Panc1 (cell line): ENCODE measurements at regions not wholly inside any gene's neighbourhood (a gene's known extent, or its start where the extent isn't known, plus 50 kb on each side); places are given as distances from the start of the nearest gene placed in this dataset.
"Not testable (repeated sequence)": the region's sequence is repeated elsewhere in the genome, so short reads cannot be mapped to it uniquely, and the experiment has no call there.

Experiments used
- ATAC-seq: fragments of 200-7000 bp; cut with Tn5 transposase; 2 replicates; pipeline ENCODE4 v1.9.1; 2020; ENCODE audit warnings: mild to moderate bottlenecking, moderate library complexity
- BruUV-seq: library from RNA; stranded (reverse); fragments of 400-500 nt; replicated peaks from 2 replicates; lab custom pipeline; 2021; lab: Mats Ljungman, UMichigan
- CTCF ChIA-PET: fragments of 300-600 bp; sonication (Branson Sonifier 250); formaldehyde crosslinking; loops from one replicate; lab custom pipeline; 2022; ENCODE audit warnings: antibody characterized with exemption; lab: Charles Lee
- POLR2A ChIA-PET: fragments of 300-600 bp; sonication (Branson Sonifier 250); formaldehyde crosslinking; loops from one replicate; lab custom pipeline; 2022; ENCODE audit warnings: antibody characterized with exemption; lab: Charles Lee
- DNase-seq: peaks from one replicate; pipeline ENCODE4 v3.0.0-alpha.2; 2010; ENCODE audit warnings: low read depth, low spot score
- H3K27ac ChIP-seq: 2 replicates; pipeline ENCODE4 v1.5.1; 2011; ENCODE audit warnings: mild to moderate bottlenecking, low read length, inconsistent platforms
- H3K27me3 ChIP-seq: fragments of 200-500 bp; sonication (Bioruptor generic); 2 replicates; pipeline ENCODE4 v1.6.0; 2014; ENCODE audit warnings: low read length, inconsistent platforms; ENCODE audit not compliant: control insufficient read depth, insufficient read depth
- H3K36me3 ChIP-seq: fragments of 200-500 bp; sonication (Bioruptor generic); 2 replicates; pipeline ENCODE4 v1.5.1; 2014; ENCODE audit warnings: inconsistent platforms, mild to moderate bottlenecking, low read length, moderate library complexity; ENCODE audit not compliant: control insufficient read depth, insufficient read depth
- H3K4me1 ChIP-seq: 2 replicates; pipeline ENCODE4 v1.5.1; 2011; ENCODE audit warnings: inconsistent platforms, mild to moderate bottlenecking, low read length, moderate library complexity; ENCODE audit not compliant: control insufficient read depth, insufficient read depth
- H3K4me3 ChIP-seq, 2 experiments: 2 replicates each; pipeline ENCODE4 v1.5.1; 2011 to 2012; ENCODE audit warnings: low read depth in 2 of 2, low read length in 2 of 2, mild to moderate bottlenecking in 2 of 2, inconsistent platforms in 1 of 2, moderate library complexity in 1 of 2
- H3K9me3 ChIP-seq: fragments of 200-500 bp; sonication (Bioruptor generic); 2 replicates; pipeline ENCODE4 v1.5.1; 2014; ENCODE audit warnings: low read depth, mild to moderate bottlenecking, inconsistent platforms, low read length, moderate library complexity; ENCODE audit not compliant: control insufficient read depth, insufficient read depth
- POLR2AphosphoS5 ChIP-seq: IDR thresholded peaks from 2 replicates; pipeline ENCODE4 v1.6.1; 2012; ENCODE audit warnings: mild to moderate bottlenecking, low read depth, low read length, moderate library complexity
- REST ChIP-seq, 2 experiments: IDR thresholded peaks; 2 replicates each; pipeline ENCODE4 v1.6.1; 2011 to 2012; ENCODE audit warnings: low read depth in 2 of 2, control low read depth in 1 of 2, low read length in 1 of 2, mild to moderate bottlenecking in 1 of 2, moderate library complexity in 1 of 2; ENCODE audit not compliant: insufficient read depth in 1 of 2
- SIN3A ChIP-seq: IDR thresholded peaks from 2 replicates; pipeline ENCODE4 v1.6.1; 2012; ENCODE audit warnings: low read depth, mild to moderate bottlenecking, low read length, moderate library complexity, borderline replicate concordance; ENCODE audit not compliant: insufficient read depth
- TCF7L2 ChIP-seq: IDR thresholded peaks from 2 replicates; pipeline ENCODE4 v1.6.1; 2011; ENCODE audit warnings: mild to moderate bottlenecking, low read depth, low read length, inconsistent platforms
- in situ Hi-C: cut with HindIII; loops from 2 replicates; pipeline ENCODE4 v1.10.0; 2016; ENCODE audit warnings: low sequenced_read_pairs, low pct_unique_long_range_greater_than_20kb
- intact Hi-C: fragments of 100-400 bp; cut with micrococcal nuclease; formaldehyde crosslinking; loops from one replicate; pipeline ENCODE4 v1.10.0; 2022; ENCODE audit not compliant: unreplicated experiment
- TF ChIP-seq, protein P1 (sequence below): fragments of 450-650 bp; IDR thresholded peaks from 2 replicates; pipeline ENCODE4 v1.5.1; 2017; ENCODE audit warnings: mild to moderate bottlenecking

DNA sequence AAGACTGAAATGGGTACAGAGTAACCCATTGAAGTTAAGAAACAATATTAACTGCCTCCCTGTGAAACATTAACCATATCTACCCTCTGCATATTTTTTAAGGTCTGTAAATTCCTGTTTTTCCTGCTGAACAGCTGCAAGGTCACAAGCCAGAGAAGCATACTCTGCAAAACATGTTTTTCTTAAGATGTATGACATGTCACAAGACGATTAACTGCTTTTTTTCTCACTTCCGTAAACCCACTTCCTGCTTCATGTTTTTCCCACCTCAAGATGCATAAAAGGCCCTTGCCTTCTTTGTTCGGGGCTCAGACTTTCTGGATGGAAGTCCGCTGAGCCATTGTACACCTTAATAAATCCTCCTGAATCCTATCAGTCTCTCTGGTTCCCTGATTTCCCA lies 504.7 kb upstream of the MIS18BP1 start:
- intact Hi-C loops, result no loop called here

DNA sequence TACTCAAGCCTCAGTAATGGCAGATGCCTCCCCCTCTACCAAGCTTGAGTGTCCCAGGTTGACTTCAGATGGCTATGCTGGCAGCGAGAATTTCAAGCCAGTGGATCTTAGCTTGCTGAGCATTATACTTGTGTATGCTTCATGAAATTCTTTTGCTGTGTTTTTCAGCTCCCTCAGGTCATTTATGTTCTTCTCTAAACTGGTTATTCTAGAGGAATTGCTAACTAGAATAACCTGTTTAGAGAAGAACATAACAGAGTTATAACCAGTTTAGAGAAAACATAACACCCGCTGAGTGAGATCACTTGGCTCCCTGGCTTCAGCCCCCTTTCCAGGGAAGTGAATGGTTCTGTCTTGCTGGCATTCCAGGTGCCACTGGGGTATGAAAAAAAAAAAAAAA lies 503.4 kb upstream of the MIS18BP1 start:
- H3K36me3 ChIP-seq, CTCF ChIA-PET, H3K9me3 ChIP-seq, ATAC-seq, DNase-seq, BruUV-seq, H3K4me3 ChIP-seq, in situ Hi-C loops, H3K27ac ChIP-seq, H3K27me3 ChIP-seq, POLR2A ChIA-PET, H3K4me1 ChIP-seq, intact Hi-C loops: not testable (repeated sequence)

More for the DNA sequence above, 504.7 kb upstream of the MIS18BP1 start:
- CTCF ChIA-PET, result no interaction called here
- POLR2A ChIA-PET, result no interaction called here
- no peak for DNase-seq
- H3K27me3 ChIP-seq, result no peaks in the 10 kb centered on the region
- no peaks in the 10 kb centered on the region for H3K9me3 ChIP-seq
- no peaks in the 10 kb centered on the region for H3K4me1 ChIP-seq
- TF ChIP-seq SIN3A (no peak), POLR2AphosphoS5 (no peak), REST (IDR thresholded peaks at IDR 0.05; ENCODE audit: insufficient read depth in 1 of 2, low read depth in 2 of 2, low read length in 1 of 2) (no peak), TCF7L2 (no peak)
- TF ChIP-seq, protein P1, sequence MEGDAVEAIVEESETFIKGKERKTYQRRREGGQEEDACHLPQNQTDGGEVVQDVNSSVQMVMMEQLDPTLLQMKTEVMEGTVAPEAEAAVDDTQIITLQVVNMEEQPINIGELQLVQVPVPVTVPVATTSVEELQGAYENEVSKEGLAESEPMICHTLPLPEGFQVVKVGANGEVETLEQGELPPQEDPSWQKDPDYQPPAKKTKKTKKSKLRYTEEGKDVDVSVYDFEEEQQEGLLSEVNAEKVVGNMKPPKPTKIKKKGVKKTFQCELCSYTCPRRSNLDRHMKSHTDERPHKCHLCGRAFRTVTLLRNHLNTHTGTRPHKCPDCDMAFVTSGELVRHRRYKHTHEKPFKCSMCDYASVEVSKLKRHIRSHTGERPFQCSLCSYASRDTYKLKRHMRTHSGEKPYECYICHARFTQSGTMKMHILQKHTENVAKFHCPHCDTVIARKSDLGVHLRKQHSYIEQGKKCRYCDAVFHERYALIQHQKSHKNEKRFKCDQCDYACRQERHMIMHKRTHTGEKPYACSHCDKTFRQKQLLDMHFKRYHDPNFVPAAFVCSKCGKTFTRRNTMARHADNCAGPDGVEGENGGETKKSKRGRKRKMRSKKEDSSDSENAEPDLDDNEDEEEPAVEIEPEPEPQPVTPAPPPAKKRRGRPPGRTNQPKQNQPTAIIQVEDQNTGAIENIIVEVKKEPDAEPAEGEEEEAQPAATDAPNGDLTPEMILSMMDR, result no peak
- in situ Hi-C loops, result no loop called here
- ATAC-seq, result no peak
- no peaks in the 10 kb centered on the region for H3K36me3 ChIP-seq
- H3K4me3 ChIP-seq, result no peak overlapping the region
- no TSS peak for BruUV-seq
- H3K27ac ChIP-seq, result no peak overlapping the region

DNA sequence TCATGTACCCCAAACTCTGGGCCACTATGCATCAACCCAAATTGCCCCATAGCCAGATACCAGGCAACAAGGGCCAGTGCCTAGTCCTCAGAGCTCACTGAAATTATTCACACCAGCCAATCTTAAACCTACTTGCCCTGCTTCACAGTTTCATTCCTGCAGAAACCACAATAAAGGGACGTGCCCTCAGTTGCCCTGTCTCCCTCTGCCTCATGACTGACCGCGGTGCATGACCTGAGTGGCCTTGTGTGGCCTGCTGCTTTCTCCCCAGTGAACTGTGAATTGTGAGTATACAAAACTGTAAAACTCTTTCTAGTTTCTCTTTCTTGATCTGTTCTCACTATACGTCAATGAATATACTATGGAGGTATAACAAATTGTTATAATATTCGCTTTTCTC lies 490.9 kb upstream of the MIS18BP1 start:
- CTCF ChIA-PET, result no interaction called here
- in situ Hi-C loops (no loop called here), intact Hi-C loops (no loop called here)
- Histone ChIP-seq H3K9me3 (no peaks in the 10 kb centered on the region), H3K4me3 (no peak overlapping the region), H3K36me3 (no peaks in the 10 kb centered on the region), H3K27me3 (no peaks in the 10 kb centered on the region), H3K4me1 (no peaks in the 10 kb centered on the region), H3K27ac (no peak overlapping the region)
- TF ChIP-seq POLR2AphosphoS5, result no peak
- TF ChIP-seq, protein P1, result no peak
- TF ChIP-seq SIN3A, result no peak
- TF ChIP-seq TCF7L2, result no peak
- TF ChIP-seq REST (IDR thresholded peaks at IDR 0.05; ENCODE audit: insufficient read depth in 1 of 2, low read depth in 2 of 2, low read length in 1 of 2), result no peak
- POLR2A ChIA-PET, result no interaction called here
- BruUV-seq, result no TSS peak
- ATAC-seq, result no peak
- DNase-seq, result no peak
